ENCODE measurements at regions not wholly inside any gene's neighbourhood (a gene's known extent, or its start where the extent isn't known, plus 50 kb on each side); places are given as distances from the start of the nearest gene placed in this dataset.
A peak's percentile ranks its signal among the peaks of the same experiment; 100 is the strongest.

GRCh38 chr7:115672024-115672423 lies 358.5 kb downstream of the TFEC start:
- Histone ChIP-seq H3K4me1 (ENCODE audit: insufficient read depth, low read length, poor library complexity, severe bottlenecking) (peaks cover 9% of the 10 kb centered on the region), H3K9me3 (ENCODE audit: low read depth, low read length, poor library complexity, severe bottlenecking) (no peaks in the 10 kb centered on the region), H3K27ac (ENCODE audit: low read depth, low read length, poor library complexity, severe bottlenecking) (no peak overlapping the region), H3K36me3 (ENCODE audit: insufficient read depth, low read length, poor library complexity, severe bottlenecking) (no peaks in the 10 kb centered on the region), H3K4me3 (ENCODE audit: low read depth, low read length, poor library complexity, severe bottlenecking) (no peak overlapping the region), H3K27me3 (replicated peaks; ENCODE audit: insufficient read depth, low read depth, low read length, poor library complexity) (peaks cover 17% of the 10 kb centered on the region)
- CTCF ChIA-PET: no interaction called here
- DNase-seq (ENCODE audit: low spot score): no peak
- no TSS peak for BruUV-seq (replicated peaks)
- POLR2A ChIA-PET (ENCODE audit: low non-redundant PET): no interaction called here
- TF ChIP-seq EZH2 (IDR thresholded peaks at IDR 0.05; ENCODE audit: borderline replicate concordance, low read depth, low read length, poor library complexity, severe bottlenecking) (no peak), CTCF (conservative IDR thresholded peaks at IDR 0.05; ENCODE audit: low read depth, low read length) (no peak)
- intact Hi-C loops (cut with micrococcal nuclease; ENCODE audit: unreplicated experiment): no loop called here

- POLR2A ChIA-PET (ENCODE audit: low non-redundant PET): no interaction called here
- Histone ChIP-seq H3K4me3 (ENCODE audit: low read depth, low read length, poor library complexity, severe bottlenecking) (no peak overlapping the region), H3K27me3 (replicated peaks; ENCODE audit: insufficient read depth, low read depth, low read length, poor library complexity) (peaks cover 8% of the 10 kb centered on the region), H3K4me1 (ENCODE audit: insufficient read depth, low read length, poor library complexity, severe bottlenecking) (peaks cover 4% of the 10 kb centered on the region), H3K36me3 (ENCODE audit: insufficient read depth, low read length, poor library complexity, severe bottlenecking) (no peaks in the 10 kb centered on the region), H3K9me3 (ENCODE audit: low read depth, low read length, poor library complexity, severe bottlenecking) (no peaks in the 10 kb centered on the region), H3K27ac (ENCODE audit: low read depth, low read length, poor library complexity, severe bottlenecking) (no peak overlapping the region)
- intact Hi-C loops (cut with micrococcal nuclease; ENCODE audit: unreplicated experiment): no loop called here
- CTCF ChIA-PET: no interaction called here
- TF ChIP-seq EZH2 (IDR thresholded peaks at IDR 0.05; ENCODE audit: borderline replicate concordance, low read depth, low read length, poor library complexity, severe bottlenecking) (no peak), CTCF (conservative IDR thresholded peaks at IDR 0.05; ENCODE audit: low read depth, low read length) (no peak)
- DNase-seq (ENCODE audit: low spot score): no peak
- no TSS peak for BruUV-seq (replicated peaks)
These were observed 367.9 kb downstream of the TFEC start for GRCh38 chr7:115662676-115663075.

GRCh38 chr7:115662120-115662519 lies 368.4 kb downstream of the TFEC start:
- peaks cover 4% of the 10 kb centered on the region for H3K27me3 ChIP-seq (replicated peaks; ENCODE audit: insufficient read depth, low read depth, low read length, poor library complexity)
- H3K27ac ChIP-seq (ENCODE audit: low read depth, low read length, poor library complexity, severe bottlenecking): no peak overlapping the region
- no peaks in the 10 kb centered on the region for H3K36me3 ChIP-seq (ENCODE audit: insufficient read depth, low read length, poor library complexity, severe bottlenecking)
- H3K9me3 ChIP-seq (ENCODE audit: low read depth, low read length, poor library complexity, severe bottlenecking): no peaks in the 10 kb centered on the region
- no peak overlapping the region for H3K4me3 ChIP-seq (ENCODE audit: low read depth, low read length, poor library complexity, severe bottlenecking)
- peaks cover 4% of the 10 kb centered on the region for H3K4me1 ChIP-seq (ENCODE audit: insufficient read depth, low read length, poor library complexity, severe bottlenecking)
- BruUV-seq (replicated peaks): no TSS peak
- TF ChIP-seq CTCF (conservative IDR thresholded peaks at IDR 0.05; ENCODE audit: low read depth, low read length) (no peak), EZH2 (IDR thresholded peaks at IDR 0.05; ENCODE audit: borderline replicate concordance, low read depth, low read length, poor library complexity, severe bottlenecking) (no peak)
- POLR2A ChIA-PET (ENCODE audit: low non-redundant PET): no interaction called here
- CTCF ChIA-PET: no interaction called here
- intact Hi-C loops (cut with micrococcal nuclease; ENCODE audit: unreplicated experiment): no loop called here
- peak; percentile 3 for DNase-seq (ENCODE audit: low spot score)

All from A673 (cell line).